ENCODE measurements at regions not wholly inside any gene's neighbourhood (a gene's known extent, or its start where the extent isn't known, plus 50 kb on each side); places are given as distances from the start of the nearest gene placed in this dataset.

GRCh38 chr12:125645724-125646123 is 580.5 kb downstream of the AACS start:
- TF ChIP-seq CTCF (IDR thresholded peaks at IDR 0.05) (no peak), KAT7 (CRISPR knock-in tag; IDR thresholded peaks at IDR 0.05; ENCODE audit: borderline replicate concordance) (no peak), USF2 (CRISPR knock-in tag; IDR thresholded peaks at IDR 0.05) (no peak), ZNF416 (CRISPR knock-in tag; IDR thresholded peaks at IDR 0.05) (no peak), ATF2 (CRISPR knock-in tag; IDR thresholded peaks at IDR 0.05; ENCODE audit: borderline replicate concordance, low read depth) (no peak), ZMAT4 (CRISPR knock-in tag; IDR thresholded peaks at IDR 0.05) (no peak), CREB1 (CRISPR knock-in tag; IDR thresholded peaks at IDR 0.05) (no peak), MAX (CRISPR knock-in tag; IDR thresholded peaks at IDR 0.05) (no peak), ATF3 (CRISPR knock-in tag; conservative IDR thresholded peaks at IDR 0.05) (no peak), JUN (CRISPR knock-in tag; IDR thresholded peaks at IDR 0.05) (no peak), TCF7 (CRISPR knock-in tag; IDR thresholded peaks at IDR 0.05; ENCODE audit: low read depth) (no peak), ZNF263 (CRISPR knock-in tag; IDR thresholded peaks at IDR 0.05; ENCODE audit: low read depth) (no peak), AFF4 (CRISPR knock-in tag; IDR thresholded peaks at IDR 0.05; ENCODE audit: borderline replicate concordance) (no peak)
